ENCODE measurements at regions not wholly inside any gene's neighbourhood (a gene's known extent, or its start where the extent isn't known, plus 50 kb on each side); places are given as distances from the start of the nearest gene placed in this dataset.
A peak's percentile ranks its signal among the peaks of the same experiment; 100 is the strongest.

DNA sequence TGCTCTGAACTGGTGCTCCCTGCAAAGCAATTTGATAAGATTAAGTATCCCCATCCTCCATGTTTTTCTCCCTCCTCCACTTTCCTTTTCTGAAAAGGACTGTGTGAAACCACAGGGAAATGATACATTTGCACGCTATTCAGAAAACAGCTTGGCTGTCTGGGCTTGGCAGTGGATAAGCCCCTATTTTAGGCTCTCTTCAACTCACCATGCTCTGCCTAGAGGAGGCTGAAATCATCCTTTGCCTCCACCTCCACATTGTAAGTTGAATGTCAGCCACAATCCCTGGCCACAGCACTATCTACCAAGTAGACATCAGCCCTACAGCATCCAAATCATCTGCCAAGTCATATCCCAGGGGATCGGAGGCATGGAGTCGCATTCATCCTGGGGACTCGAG lies 642.3 kb downstream of the RPS29 start:
- Histone ChIP-seq H3K36me3 (no peaks in the 10 kb centered on the region), H3K4me3 (no peak overlapping the region), H3K27me3 (no peaks in the 10 kb centered on the region), H3K4me1 (no peaks in the 10 kb centered on the region), H3K9me3 (no peaks in the 10 kb centered on the region), H3K27ac (no peak overlapping the region)
- intact Hi-C loops (cut with DNase I; ENCODE audit: low total_unique reads) = no loop called here
- in situ Hi-C loops (cut with MboI; ENCODE audit: low pct_ligation_motif_present in 1 of 4, low pct_unique_long_range_greater_than_20kb in 1 of 4, low sequenced_read_pairs in 3 of 4) = no loop called here
- DNase-seq = no peak
- WGBS, 2 donors (ENCODE audit: low coverage in 1 of 2) = 76 to 86% methylated on average over 4 of the region's 4 CpGs
- TF ChIP-seq EP300 (IDR thresholded peaks at IDR 0.05; ENCODE audit: low read depth) = no peak
- TF ChIP-seq, protein P1, sequence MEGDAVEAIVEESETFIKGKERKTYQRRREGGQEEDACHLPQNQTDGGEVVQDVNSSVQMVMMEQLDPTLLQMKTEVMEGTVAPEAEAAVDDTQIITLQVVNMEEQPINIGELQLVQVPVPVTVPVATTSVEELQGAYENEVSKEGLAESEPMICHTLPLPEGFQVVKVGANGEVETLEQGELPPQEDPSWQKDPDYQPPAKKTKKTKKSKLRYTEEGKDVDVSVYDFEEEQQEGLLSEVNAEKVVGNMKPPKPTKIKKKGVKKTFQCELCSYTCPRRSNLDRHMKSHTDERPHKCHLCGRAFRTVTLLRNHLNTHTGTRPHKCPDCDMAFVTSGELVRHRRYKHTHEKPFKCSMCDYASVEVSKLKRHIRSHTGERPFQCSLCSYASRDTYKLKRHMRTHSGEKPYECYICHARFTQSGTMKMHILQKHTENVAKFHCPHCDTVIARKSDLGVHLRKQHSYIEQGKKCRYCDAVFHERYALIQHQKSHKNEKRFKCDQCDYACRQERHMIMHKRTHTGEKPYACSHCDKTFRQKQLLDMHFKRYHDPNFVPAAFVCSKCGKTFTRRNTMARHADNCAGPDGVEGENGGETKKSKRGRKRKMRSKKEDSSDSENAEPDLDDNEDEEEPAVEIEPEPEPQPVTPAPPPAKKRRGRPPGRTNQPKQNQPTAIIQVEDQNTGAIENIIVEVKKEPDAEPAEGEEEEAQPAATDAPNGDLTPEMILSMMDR (IDR thresholded peaks at IDR 0.05) = no peak
- TF ChIP-seq POLR2AphosphoS5 (IDR thresholded peaks at IDR 0.05) = no peak
- TF ChIP-seq POLR2A (IDR thresholded peaks at IDR 0.05) = no peak

DNA sequence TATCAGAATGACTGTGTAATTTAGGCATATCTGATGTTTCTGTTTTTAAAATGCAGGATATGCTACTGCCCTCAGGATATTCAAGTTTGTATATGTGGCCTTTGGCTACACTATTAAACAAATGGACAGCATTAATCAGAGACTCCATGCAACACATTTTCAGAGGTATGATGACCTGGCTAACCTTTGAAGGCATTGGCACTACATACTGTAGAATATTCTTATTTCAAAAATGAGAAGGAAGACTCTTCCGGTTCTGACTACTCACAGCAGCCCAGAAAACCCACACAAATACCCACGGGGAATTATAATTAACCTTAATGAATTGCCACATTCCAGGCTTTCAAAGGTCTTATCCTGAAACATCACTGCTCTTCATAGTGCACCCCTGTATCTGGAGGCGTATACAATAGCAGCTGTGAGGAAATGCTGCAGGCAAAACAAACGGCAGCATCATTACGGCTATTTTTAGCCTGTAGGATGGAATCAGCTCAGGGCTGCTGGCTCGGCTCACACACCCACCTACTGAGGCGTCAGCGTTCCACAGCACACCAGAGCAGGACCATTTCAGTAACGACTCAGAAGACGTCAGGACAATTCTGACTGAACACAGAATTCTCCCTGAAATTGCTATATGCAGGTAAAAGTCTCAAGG lies 648.5 kb downstream of the RPS29 start:
- Histone ChIP-seq H3K27me3 (no peaks in the 10 kb centered on the region), H3K36me3 (no peaks in the 10 kb centered on the region), H3K4me1 (no peaks in the 10 kb centered on the region), H3K4me3 (no peak overlapping the region), H3K9me3 (no peaks in the 10 kb centered on the region), H3K27ac (peak overlapping the region in 1 of 4 donors; percentile 15)
- 29 to 57% methylated on average over 2 to 10 of the region's 10 CpGs for WGBS, 2 donors (ENCODE audit: low coverage in 1 of 2)
- TF ChIP-seq, protein P1 (IDR thresholded peaks at IDR 0.05) = no peak
- TF ChIP-seq EP300 (IDR thresholded peaks at IDR 0.05; ENCODE audit: low read depth) = no peak
- TF ChIP-seq POLR2AphosphoS5 (IDR thresholded peaks at IDR 0.05) = no peak
- TF ChIP-seq POLR2A (IDR thresholded peaks at IDR 0.05) = no peak
- no peak for DNase-seq
- intact Hi-C loops (cut with DNase I; ENCODE audit: low total_unique reads) = no loop called here
- in situ Hi-C loops (cut with MboI; ENCODE audit: low pct_ligation_motif_present in 1 of 4, low pct_unique_long_range_greater_than_20kb in 1 of 4, low sequenced_read_pairs in 3 of 4) = no loop called here

DNA sequence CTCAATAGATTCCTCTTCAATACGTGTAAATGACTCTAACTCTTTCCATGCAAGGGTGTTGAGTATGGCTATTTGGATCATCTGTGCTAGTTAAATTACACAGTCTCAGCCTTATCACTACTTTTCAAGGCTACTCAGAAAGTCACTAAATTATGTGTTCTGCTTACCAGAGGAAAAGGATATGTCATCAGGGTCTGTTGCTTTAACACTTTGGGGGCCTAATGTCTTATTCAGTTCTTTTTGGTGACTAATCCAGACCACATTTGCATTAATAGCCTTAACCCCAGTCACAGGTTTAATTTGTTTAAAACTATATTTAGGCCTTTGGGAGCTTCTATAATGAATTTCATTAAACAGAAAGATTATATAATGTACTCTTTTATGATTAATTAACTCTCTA lies 649.3 kb downstream of the RPS29 start:
- TF ChIP-seq, protein P1 (IDR thresholded peaks at IDR 0.05) = no peak
- TF ChIP-seq EP300 (IDR thresholded peaks at IDR 0.05; ENCODE audit: low read depth) = no peak
- no peaks in the 10 kb centered on the region for H3K27me3 ChIP-seq
- DNase-seq = no peak
- no peaks in the 10 kb centered on the region for H3K4me1 ChIP-seq
- H3K9me3 ChIP-seq = no peaks in the 10 kb centered on the region
- no peaks in the 10 kb centered on the region for H3K36me3 ChIP-seq
- in situ Hi-C loops (cut with MboI; ENCODE audit: low pct_ligation_motif_present in 1 of 4, low pct_unique_long_range_greater_than_20kb in 1 of 4, low sequenced_read_pairs in 3 of 4) = no loop called here
- peak overlapping the region in 2 of 4 donors; percentile 8 to 37 for H3K27ac ChIP-seq
- intact Hi-C loops (cut with DNase I; ENCODE audit: low total_unique reads) = no loop called here
- 0 to 45% methylated on average over 1 of the region's 1 CpG for WGBS, 2 donors (ENCODE audit: low coverage in 1 of 2)
- no peak overlapping the region for H3K4me3 ChIP-seq

DNA sequence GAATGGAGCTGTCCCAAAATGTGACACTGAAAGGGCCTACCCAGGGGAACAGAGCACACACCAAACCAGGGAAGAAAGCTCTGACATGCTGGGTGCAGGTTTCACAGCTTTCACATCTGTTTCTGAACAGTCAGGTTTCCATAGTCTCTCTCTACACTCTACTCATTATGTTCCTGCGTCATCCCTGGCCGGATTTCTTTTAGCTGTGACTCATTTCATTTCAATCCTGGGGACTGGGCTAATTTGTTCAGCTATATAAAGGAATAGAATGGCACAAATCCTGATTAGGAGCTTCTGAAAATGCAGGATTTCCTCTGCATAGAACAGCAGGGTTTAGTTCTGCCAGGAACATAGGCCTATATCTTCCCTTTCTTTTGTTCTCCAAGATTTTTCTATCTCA lies 649.8 kb downstream of the RPS29 start:
- no peak for DNase-seq
- in situ Hi-C loops (cut with MboI; ENCODE audit: low pct_ligation_motif_present in 1 of 4, low pct_unique_long_range_greater_than_20kb in 1 of 4, low sequenced_read_pairs in 3 of 4) (no loop called here), intact Hi-C loops (cut with DNase I; ENCODE audit: low total_unique reads) (no loop called here)
- no peaks in the 10 kb centered on the region for H3K4me1 ChIP-seq
- no peaks in the 10 kb centered on the region for H3K36me3 ChIP-seq
- H3K27ac ChIP-seq = peak overlapping the region in 3 of 4 donors; percentile 8 to 37 (median 8)
- H3K27me3 ChIP-seq = no peaks in the 10 kb centered on the region
- TF ChIP-seq EP300 (IDR thresholded peaks at IDR 0.05; ENCODE audit: low read depth) (no peak), POLR2AphosphoS5 (IDR thresholded peaks at IDR 0.05) (no peak), POLR2A (IDR thresholded peaks at IDR 0.05) (no peak)
- TF ChIP-seq, protein P1 (IDR thresholded peaks at IDR 0.05) = no peak
- H3K4me3 ChIP-seq = no peak overlapping the region
- H3K9me3 ChIP-seq = no peaks in the 10 kb centered on the region
- WGBS, 2 donors (ENCODE audit: low coverage in 1 of 2) = 61 to 62% methylated on average over 2 of the region's 2 CpGs
